B cell (primary cell): ENCODE measurements at regions not wholly inside any gene's neighbourhood (a gene's known extent, or its start where the extent isn't known, plus 50 kb on each side); places are given as distances from the start of the nearest gene placed in this dataset.

Experiments used
- ATAC-seq: fragments of 200-7000 bp; cut with Tn5 transposase; one replicate; pipeline ENCODE4 v1.10.0; 2021; ENCODE audit warnings: low read depth, mild to moderate bottlenecking, moderate number of reproducible peaks, moderate library complexity
- CTCF ChIA-PET: fragments of 350-600 bp; sonication (Branson Sonifier 250); formaldehyde crosslinking; loops from one replicate; lab custom pipeline; 2021; ENCODE audit warnings: antibody characterized with exemption, inconsistent platforms; lab: Charles Lee
- POLR2A ChIA-PET: fragments of 350-600 bp; sonication (Branson Sonifier 250); formaldehyde crosslinking; loops from one replicate; lab custom pipeline; 2021; ENCODE audit warnings: antibody characterized with exemption; lab: Charles Lee
- DNase-seq: peaks from one replicate; pipeline ENCODE4 v3.0.0; 2013
- H2AFZ ChIP-seq: 2 replicates; pipeline ENCODE4 v1.6.1; 2012; ENCODE audit warnings: mild to moderate bottlenecking, low read depth, low read length; ENCODE audit not compliant: insufficient read depth, poor library complexity, severe bottlenecking
- H3K27ac ChIP-seq, 2 donors: 1 replicate in 1 of 2; 2 replicates in 1 of 2; pipeline ENCODE4 v1.5.1; 2012 to 2013; ENCODE audit warnings: low read length in 2 of 2, mild to moderate bottlenecking in 2 of 2, moderate library complexity in 1 of 2
- H3K27me3 ChIP-seq, 4 experiments: fragments of 200-600 bp in 1 of 4; sonication (generic) in 1 of 4; replicated peaks in 1 of 4; 1 replicate in 2 of 4; 2 replicates in 2 of 4; pipeline versions ENCODE4 v1.6.1 to v1.7.0; 2013 to 2016; ENCODE audit warnings: low read length in 3 of 4, mild to moderate bottlenecking in 2 of 4, mixed read lengths in 1 of 4, moderate library complexity in 1 of 4; ENCODE audit not compliant: insufficient read depth in 4 of 4, control insufficient read depth in 3 of 4; ENCODE audit errors: control extremely low read depth in 1 of 4
- H3K36me3 ChIP-seq, 2 experiments: replicated peaks in 1 of 2; 1 replicate in 1 of 2; 2 replicates in 1 of 2; pipeline versions ENCODE4 v1.6.1 to v1.7.1; 2013; ENCODE audit warnings: low read length in 1 of 2; ENCODE audit not compliant: insufficient read depth in 2 of 2, control insufficient read depth in 1 of 2; ENCODE audit errors: control extremely low read depth in 1 of 2, extremely low read depth in 1 of 2
- H3K4me1 ChIP-seq, 2 donors: fragments of 200-600 bp in 1 of 2; sonication (generic) in 1 of 2; 1 replicate in 1 of 2; 2 replicates in 1 of 2; pipeline versions ENCODE4 v1.5.1 to v1.6.1; 2013 to 2017; ENCODE audit warnings: low read length in 2 of 2; ENCODE audit not compliant: control insufficient read depth in 2 of 2, insufficient read depth in 2 of 2
- H3K4me2 ChIP-seq: replicated peaks from 2 replicates; pipeline ENCODE3; 2012; ENCODE audit warnings: mild to moderate bottlenecking, low read depth, low read length; ENCODE audit not compliant: poor library complexity, severe bottlenecking
- H3K4me3 ChIP-seq, 5 experiments: fragments of 200-600 bp in 1 of 5; sonication (generic) in 1 of 5; 1 replicate in 3 of 5; 2 replicates in 2 of 5; pipeline versions ENCODE4 v1.5.1 to v1.7.0; 2011 to 2016; ENCODE audit warnings: low read length in 4 of 5, mild to moderate bottlenecking in 4 of 5, low read depth in 2 of 5, control low read depth in 1 of 5, moderate library complexity in 1 of 5; ENCODE audit not compliant: insufficient read depth in 1 of 5; ENCODE audit errors: control extremely low read depth in 1 of 5, extremely low read depth in 1 of 5
- H3K79me2 ChIP-seq: fragments of 200-600 bp; sonication (generic); one replicate; pipeline ENCODE4 v1.6.0; 2016; ENCODE audit warnings: low read length; ENCODE audit not compliant: control insufficient read depth, insufficient read depth
- H3K9ac ChIP-seq: fragments of 200-600 bp; sonication (generic); 2 replicates; pipeline ENCODE4 v1.6.1; 2017; ENCODE audit warnings: mild to moderate bottlenecking, low read length, moderate library complexity
- H3K9me3 ChIP-seq, 3 donors: one replicate each; pipeline versions ENCODE4 v1.6.1 to v1.7.1; 2013; ENCODE audit warnings: low read length in 2 of 3; ENCODE audit not compliant: control insufficient read depth in 2 of 3, insufficient read depth in 1 of 3; ENCODE audit errors: control extremely low read depth in 1 of 3
- H4K20me1 ChIP-seq: 2 replicates; pipeline ENCODE4 v1.6.0; 2012; ENCODE audit warnings: mild to moderate bottlenecking, low read length; ENCODE audit not compliant: insufficient read depth, control insufficient read depth, poor library complexity, severe bottlenecking
- H3K27ac Mint-ChIP-seq: one replicate; pipeline ENCODE4 v1.8.0; 2021; ENCODE audit warnings: mixed read lengths
- H3K27me3 Mint-ChIP-seq: one replicate; pipeline ENCODE4 v1.8.0; 2021; ENCODE audit warnings: mixed read lengths
- H3K4me1 Mint-ChIP-seq: one replicate; pipeline ENCODE4 v1.8.0; 2021; ENCODE audit warnings: mixed read lengths
- H3K4me3 Mint-ChIP-seq: one replicate; pipeline ENCODE4 v1.8.0; 2021; ENCODE audit warnings: mixed read lengths
- H3K9me3 Mint-ChIP-seq: one replicate; pipeline ENCODE4 v1.8.0; 2022; ENCODE audit warnings: mixed read lengths; ENCODE audit not compliant: insufficient read depth
- CTCF ChIP-seq: fragments of 200-600 bp; IDR thresholded peaks from one replicate; pipeline ENCODE4 v1.8.0; 2022; ENCODE audit warnings: antibody characterized with exemption, mild to moderate bottlenecking
- EZH2 ChIP-seq: IDR thresholded peaks from 2 replicates; pipeline ENCODE4 v1.6.1; 2012; ENCODE audit warnings: borderline replicate concordance, low read depth, mild to moderate bottlenecking, moderate library complexity, low read length; ENCODE audit not compliant: insufficient read depth, poor library complexity, severe bottlenecking
- WGBS: methylation state at CpG from one replicate; pipeline ENCODE4 v1.1.5; 2013; ENCODE audit warnings: missing lambda C conversion rate; ENCODE audit not compliant: insufficient coverage; 5-methylcytosine and 5-hydroxymethylcytosine counted together
- intact Hi-C: fragments of 100-400 bp; cut with micrococcal nuclease; formaldehyde crosslinking; loops from one replicate; pipeline ENCODE4 v1.10.0; 2022

DNA sequence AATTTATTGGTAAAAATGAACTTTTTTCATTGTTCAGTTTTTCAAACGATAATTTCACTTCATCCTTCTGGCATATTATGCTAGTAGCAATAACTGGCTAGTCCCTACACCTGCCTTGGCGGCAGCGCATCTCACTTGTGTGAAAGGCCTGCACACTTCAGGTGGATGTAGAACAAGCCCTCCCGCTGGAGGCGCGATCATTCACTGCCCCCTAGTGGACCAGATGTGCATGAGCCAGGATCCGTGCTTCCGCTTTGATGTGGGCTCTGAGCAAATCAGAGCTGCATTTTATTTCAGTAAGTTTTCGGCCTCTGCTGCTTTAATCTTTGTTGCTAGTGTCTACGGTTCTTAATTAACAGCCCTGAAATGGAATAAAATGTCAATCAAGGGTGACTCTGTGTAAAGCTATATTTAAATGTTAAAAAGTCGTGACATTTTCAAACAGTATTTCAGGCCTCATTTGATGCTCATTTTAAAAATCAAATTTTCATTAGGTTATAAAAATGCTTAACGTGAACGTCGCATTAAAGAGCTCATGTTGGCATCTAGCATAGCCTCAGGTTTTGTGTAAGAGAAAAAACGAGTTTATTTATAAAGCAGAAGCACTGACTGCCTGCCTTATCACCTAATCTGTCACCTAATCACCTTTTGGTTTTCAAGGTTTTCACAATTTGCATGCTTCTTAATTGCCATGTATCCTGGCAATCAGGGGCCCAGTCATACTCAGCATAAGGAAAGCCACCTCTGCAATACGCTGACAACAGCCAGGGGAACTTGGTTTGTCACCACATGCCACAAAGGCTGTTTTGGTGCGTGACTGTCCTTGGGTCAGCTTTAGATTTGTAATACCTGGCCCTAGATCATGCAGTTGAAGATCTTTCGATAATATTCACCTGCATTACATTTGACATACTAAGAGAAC, 112.2 kb downstream of the TEX26 start:
- H3K9ac ChIP-seq, result no peak overlapping the region
- peaks cover 0 to 7% (median 0%) of the 10 kb centered on the region in 3 donors for H3K9me3 ChIP-seq
- DNase-seq (peak; percentile 80), ATAC-seq (peak; percentile 91)
- H3K4me1 ChIP-seq, result peaks cover 18 to 20% of the 10 kb centered on the region in 2 donors
- H3K27me3 Mint-ChIP-seq, result peaks cover 41% of the 10 kb centered on the region
- TF ChIP-seq CTCF (peak; percentile 95), EZH2 (no peak)
- CTCF ChIA-PET, result interaction anchor here (0.6 to 2.2 kb wide), 13 partner anchors 9 to 1537 kb away, joined by 3 to 12 read pairs (median 3); no protein-coding TSS in a partner anchor
- peaks cover 0 to 51% (median 30%) of the 10 kb centered on the region in 4 experiments for H3K27me3 ChIP-seq
- H4K20me1 ChIP-seq, result no peaks in the 10 kb centered on the region
- 10% methylated on average over 10 of the region's 18 CpGs for WGBS
- no peak overlapping the region for H3K27ac Mint-ChIP-seq
- H2AFZ ChIP-seq, result peak overlapping the region; percentile 20
- H3K36me3 ChIP-seq, result no peaks in the 10 kb centered on the region
- intact Hi-C loops, result loop anchor here (5.0 kb wide), 1 partner anchor 1272 kb away; no protein-coding TSS in a partner anchor
- POLR2A ChIA-PET, result no interaction called here
- no peak overlapping the region for H3K27ac ChIP-seq
- H3K4me2 ChIP-seq, result no peak overlapping the region
- no peaks in the 10 kb centered on the region for H3K9me3 Mint-ChIP-seq
- peaks cover 12% of the 10 kb centered on the region for H3K4me1 Mint-ChIP-seq
- peak overlapping the region; percentile 38 for H3K4me3 Mint-ChIP-seq
- H3K79me2 ChIP-seq, result no peaks in the 10 kb centered on the region
- no peak overlapping the region for H3K4me3 ChIP-seq

DNA sequence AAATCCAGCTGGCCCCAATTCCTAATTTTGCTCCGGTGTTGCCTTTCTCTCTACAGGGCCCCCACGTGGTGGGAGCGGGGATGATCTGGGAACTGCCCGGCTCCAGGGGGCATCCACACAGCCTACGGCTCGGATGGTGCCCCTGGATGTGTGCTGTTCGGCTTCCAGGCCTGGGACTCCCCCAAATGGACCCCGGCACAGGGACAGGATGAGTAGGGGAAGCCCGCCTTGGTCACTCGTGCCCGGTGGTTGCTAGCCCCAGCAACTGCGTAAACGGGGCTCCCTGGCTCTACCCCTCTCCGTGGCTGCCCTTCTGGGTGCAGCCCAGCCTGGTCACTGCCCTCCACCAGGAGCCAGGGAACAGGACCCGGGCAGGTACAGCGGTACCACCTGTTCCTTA, 111.5 kb downstream of the TEX26 start:
- Histone ChIP-seq H3K4me2 (no peak overlapping the region), H2AFZ (peak overlapping the region; percentile 20), H3K9me3 (peaks cover 0 to 7% (median 0%) of the 10 kb centered on the region in 3 donors), H3K4me3 (no peak overlapping the region), H3K27me3 (peaks cover 0 to 46% (median 29%) of the 10 kb centered on the region in 4 experiments), H3K4me1 (peaks cover 23 to 26% of the 10 kb centered on the region in 2 donors), H4K20me1 (no peaks in the 10 kb centered on the region), H3K36me3 (no peaks in the 10 kb centered on the region), H3K79me2 (no peaks in the 10 kb centered on the region), H3K9ac (no peak overlapping the region), H3K27ac (no peak overlapping the region)
- TF ChIP-seq EZH2 (no peak), CTCF (no peak)
- DNase-seq (no peak), ATAC-seq (no peak)
- WGBS, result 34% methylated on average over 14 of the region's 16 CpGs
- H3K27me3 Mint-ChIP-seq, result peaks cover 47% of the 10 kb centered on the region
- ChIA-PET CTCF (interaction anchor here (0.9 to 2.2 kb wide), 5 partner anchors 13 to 912 kb away, joined by 3 to 12 read pairs (median 7); no protein-coding TSS in a partner anchor), POLR2A (no interaction called here)
- H3K4me3 Mint-ChIP-seq, result no peak overlapping the region
- no peaks in the 10 kb centered on the region for H3K9me3 Mint-ChIP-seq
- intact Hi-C loops, result loop anchor here (5.0 kb wide), 1 partner anchor 1272 kb away; no protein-coding TSS in a partner anchor
- H3K27ac Mint-ChIP-seq, result no peak overlapping the region
- H3K4me1 Mint-ChIP-seq, result peaks cover 19% of the 10 kb centered on the region
